ENCODE measurements at regions not wholly inside any gene's neighbourhood (a gene's known extent, or its start where the extent isn't known, plus 50 kb on each side); places are given as distances from the start of the nearest gene placed in this dataset.

DNA sequence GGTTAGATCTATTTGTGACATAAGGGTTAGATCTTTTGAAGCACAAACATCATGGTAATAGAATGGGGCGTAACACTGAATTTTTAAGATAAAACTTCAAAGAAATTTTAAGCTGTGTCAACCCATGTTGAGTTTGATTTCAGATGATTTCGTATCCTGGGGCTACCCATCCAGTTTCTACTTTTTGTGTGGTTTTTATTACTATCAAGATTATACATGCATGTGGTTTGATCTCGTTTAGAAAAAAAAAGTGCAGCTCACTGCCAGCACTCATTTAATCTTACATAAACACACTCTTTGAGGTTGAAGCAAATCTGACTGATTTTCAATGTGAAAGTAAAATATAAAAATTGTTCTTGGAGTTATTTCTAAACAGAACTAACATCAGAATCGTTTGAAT, 140.8 kb upstream of the GRB10 start:
- TF ChIP-seq, protein P1, sequence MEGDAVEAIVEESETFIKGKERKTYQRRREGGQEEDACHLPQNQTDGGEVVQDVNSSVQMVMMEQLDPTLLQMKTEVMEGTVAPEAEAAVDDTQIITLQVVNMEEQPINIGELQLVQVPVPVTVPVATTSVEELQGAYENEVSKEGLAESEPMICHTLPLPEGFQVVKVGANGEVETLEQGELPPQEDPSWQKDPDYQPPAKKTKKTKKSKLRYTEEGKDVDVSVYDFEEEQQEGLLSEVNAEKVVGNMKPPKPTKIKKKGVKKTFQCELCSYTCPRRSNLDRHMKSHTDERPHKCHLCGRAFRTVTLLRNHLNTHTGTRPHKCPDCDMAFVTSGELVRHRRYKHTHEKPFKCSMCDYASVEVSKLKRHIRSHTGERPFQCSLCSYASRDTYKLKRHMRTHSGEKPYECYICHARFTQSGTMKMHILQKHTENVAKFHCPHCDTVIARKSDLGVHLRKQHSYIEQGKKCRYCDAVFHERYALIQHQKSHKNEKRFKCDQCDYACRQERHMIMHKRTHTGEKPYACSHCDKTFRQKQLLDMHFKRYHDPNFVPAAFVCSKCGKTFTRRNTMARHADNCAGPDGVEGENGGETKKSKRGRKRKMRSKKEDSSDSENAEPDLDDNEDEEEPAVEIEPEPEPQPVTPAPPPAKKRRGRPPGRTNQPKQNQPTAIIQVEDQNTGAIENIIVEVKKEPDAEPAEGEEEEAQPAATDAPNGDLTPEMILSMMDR (conservative IDR thresholded peaks at IDR 0.05; ENCODE audit: low read length): no peak
- TF ChIP-seq EZH2phosphoT487 (IDR thresholded peaks at IDR 0.05; ENCODE audit: borderline replicate concordance): no peak

Measured in Loucy (cell line).